HG03103 (cell line): ENCODE measurements at regions not wholly inside any gene's neighbourhood (a gene's known extent, or its start where the extent isn't known, plus 50 kb on each side); places are given as distances from the start of the nearest gene placed in this dataset.
"Not testable (repeated sequence)": the region's sequence is repeated elsewhere in the genome, so short reads cannot be mapped to it uniquely, and the experiment has no call there.

ENCODE experiments used
- ATAC-seq: cut with Tn5 transposase; IDR thresholded peaks from one replicate; pipeline ENCODE4 v1.9.1; 2021; ENCODE audit warnings: low read depth; ENCODE audit not compliant: unreplicated experiment

GRCh38 chr4:126740687-126741086, 892.1 kb upstream of the INTU start:
- no peak for ATAC-seq

GRCh38 chr4:126742048-126742447, 890.7 kb upstream of the INTU start:
- ATAC-seq, result no peak

GRCh38 chr4:126742885-126743284, 889.9 kb upstream of the INTU start:
- no peak for ATAC-seq

DNA sequence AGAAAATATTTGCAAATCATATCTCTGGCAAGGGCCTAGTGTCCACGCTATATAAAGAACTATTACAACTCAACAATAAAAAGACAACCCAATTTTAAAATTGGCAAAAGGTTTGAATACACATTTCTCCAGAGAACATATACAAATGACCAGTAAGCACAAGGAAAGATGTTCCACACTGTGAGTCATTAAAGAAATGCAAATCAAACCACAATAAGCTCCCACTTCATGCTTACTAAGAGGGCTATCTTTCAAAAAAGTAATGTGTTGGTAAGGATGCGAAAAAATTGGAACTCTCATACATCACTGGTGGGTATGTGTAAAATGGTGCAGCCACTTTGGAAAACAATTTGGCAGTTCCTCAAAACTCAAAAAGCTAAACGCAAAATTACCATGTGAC, 884.0 kb upstream of the INTU start:
- ATAC-seq, result no peak

GRCh38 chr4:126750723-126751122, 882.0 kb upstream of the INTU start:
- no peak for ATAC-seq

- ATAC-seq, result no peak
Measured at GRCh38 chr4:126752126-126752525, 880.6 kb upstream of the INTU start.

DNA sequence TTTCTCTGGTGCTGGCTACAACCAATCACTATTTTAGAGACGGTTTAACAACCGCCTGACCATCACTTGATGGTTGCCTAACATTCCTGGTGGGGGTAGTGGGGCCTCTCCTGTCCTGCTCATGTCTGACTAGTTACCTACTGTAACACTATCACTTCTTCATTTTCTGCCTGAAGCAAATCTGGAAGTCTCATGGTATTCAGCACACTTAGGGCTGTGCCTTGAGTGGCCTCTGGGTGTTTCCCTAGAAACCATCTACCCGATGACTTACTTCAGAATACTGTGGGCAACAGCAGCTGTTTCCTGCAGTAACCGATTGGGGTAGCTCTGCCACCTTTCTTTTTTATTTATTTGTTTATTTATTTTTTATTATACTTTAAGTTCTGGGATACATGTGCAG, 880.1 kb upstream of the INTU start:
- ATAC-seq, result no peak

GRCh38 chr4:126753592-126753991, 879.2 kb upstream of the INTU start:
- no peak for ATAC-seq

DNA sequence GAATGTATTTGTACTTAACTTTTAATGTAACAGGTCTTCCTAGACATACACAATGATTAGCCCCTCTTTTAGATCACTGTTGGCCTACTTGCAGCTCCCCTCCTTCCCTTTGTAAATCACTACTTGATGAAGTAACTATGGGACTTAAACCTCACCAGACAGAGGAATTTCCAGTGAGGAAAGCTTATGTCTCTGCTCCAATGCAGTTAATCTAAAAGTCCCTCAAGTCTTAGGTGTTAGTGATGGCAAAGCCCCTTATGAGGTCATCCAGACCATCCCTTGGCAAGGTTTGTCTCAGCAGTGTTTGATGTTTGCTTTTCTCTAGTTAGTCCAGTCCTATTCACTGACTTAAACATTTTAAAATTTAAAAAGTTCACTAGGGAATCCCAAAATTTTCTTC, 877.3 kb upstream of the INTU start:
- ATAC-seq, result no peak

DNA sequence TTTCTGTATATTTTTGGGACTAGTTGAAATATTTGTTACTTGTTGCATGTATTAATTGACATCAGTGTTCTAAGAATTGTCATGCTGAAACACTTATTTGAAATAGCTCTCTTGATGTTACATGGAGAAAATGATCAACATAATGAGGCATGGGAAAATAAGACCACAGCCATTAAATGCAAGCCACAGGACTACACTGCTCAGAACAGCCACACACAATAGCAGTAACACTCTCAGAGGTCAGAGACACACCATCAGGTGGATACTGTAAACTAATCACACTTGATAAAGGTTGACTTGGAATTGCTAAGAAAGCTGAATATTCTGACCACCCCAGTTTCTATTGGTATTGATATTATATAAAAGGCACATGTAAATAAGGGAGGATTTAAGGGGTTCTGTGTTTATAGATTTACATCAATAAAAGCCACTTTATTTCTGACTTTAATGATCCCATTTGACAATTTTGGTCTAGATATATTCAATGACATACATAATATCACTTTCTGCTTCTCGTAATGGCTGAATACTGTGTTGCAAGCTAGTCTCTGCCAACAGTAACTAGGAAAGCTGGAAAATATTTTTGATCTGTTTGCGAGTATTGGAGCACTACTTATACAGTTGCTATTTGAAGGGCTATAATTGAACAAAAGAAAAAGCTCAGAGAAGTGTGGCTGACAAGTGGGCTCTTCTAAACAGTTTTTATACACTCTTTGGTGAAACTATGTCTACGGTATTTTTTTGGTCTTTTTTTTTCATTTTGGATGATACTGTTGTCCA, 876.5 kb upstream of the INTU start:
- ATAC-seq, result no peak

DNA sequence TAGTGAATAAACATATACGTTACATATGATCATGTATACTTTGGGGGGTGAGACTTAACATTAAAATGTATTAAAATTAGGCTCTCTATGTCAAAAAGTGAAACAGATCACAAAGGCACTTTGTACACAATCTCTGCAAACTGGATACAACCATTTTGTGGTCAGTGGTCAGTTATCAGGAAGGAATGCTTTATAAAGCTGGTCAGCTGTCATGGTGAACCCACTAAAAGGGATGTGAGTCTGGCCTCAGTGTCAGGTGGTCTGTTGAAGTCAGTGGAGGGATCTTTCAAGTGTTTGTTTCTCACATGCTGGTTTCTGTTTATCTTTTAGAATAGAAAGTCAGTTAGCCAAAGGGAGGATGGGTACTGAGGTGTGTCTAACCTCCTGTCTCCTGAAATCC, 875.5 kb upstream of the INTU start:
- no peak for ATAC-seq

DNA sequence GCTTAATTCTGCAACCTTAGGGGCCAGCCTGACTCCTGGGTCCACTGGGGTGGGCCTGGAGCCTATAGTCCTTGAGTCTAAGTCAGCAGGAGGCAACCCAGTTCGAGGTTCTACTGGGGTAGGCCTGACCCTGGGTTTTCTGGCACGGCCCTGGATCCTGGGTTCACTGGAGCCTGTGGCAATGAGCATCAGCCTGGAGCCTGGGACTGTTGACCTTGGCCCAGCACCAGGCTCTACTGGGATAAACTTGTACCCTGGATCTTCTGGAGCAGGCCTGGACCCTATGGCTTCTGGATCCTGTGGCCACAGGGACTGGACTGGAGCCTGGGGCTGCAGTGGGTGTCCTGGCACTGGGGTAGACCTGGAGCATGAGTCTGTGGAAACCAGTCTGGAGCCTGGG, 874.3 kb upstream of the INTU start:
- no peak for ATAC-seq

DNA sequence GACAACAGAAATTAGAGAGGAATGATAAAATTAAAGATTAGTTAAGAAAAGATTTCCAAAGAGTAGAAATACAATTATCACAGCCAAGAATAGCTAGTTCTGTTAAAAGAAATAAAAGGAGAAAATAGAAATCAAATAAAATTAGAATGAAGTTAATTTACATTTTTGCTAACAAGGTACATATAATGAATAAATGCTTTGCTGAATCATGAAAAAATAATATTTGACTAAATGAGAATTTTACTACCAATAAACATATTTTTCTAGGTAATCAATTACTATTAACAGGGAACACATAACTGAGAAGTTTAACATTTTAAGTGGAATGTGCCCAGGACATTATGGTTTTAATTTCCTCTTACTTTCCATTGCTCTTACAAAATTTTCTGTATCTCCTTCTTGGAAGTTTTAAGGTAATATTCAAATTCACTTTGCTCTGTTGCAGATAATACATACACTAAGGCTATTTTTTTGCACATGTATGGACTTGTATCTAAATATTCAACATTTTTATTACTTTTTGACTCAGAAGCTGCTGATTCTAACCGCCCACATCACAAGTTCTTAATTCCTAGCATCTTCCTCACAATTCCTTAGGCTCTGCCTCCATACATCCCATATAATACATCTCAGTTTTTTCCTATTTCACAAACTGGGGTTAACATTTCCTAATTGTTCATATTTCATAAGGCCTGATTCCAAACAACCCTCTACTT, 870.7 kb upstream of the INTU start:
- ATAC-seq, result no peak

DNA sequence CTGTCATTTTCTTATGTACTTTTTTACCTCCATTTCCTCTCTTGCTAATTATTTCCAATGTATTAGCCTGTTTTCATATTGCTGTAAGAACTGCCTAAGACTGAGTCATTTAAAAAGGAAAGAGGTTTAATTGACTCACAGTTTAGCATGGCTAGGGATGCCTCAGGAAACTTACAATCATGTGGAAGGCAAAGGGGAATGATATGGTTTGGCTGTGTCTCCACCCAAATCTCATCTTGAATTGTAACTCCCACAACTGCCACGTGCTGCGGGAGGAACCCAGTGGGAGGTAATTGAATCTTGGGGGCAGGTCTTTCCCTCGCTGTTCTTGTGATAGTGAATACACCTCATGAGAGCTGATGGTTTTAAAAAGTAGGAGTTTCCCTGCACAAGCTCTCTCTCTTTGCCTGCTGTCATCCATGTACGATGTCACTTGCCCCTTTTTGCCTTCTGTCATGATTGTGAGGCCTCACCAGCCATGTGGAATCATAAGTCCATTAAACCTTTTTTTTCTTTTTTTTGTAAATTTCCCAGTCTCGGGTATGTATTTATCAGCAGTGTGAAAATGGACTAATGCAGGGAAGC, 870.0 kb upstream of the INTU start:
- no peak for ATAC-seq

- ATAC-seq, result no peak
Measured at GRCh38 chr4:126766241-126766640, 866.5 kb upstream of the INTU start.

- no peak for ATAC-seq
Measured at GRCh38 chr4:126768338-126768737, 864.4 kb upstream of the INTU start.

GRCh38 chr4:126770811-126771553, 861.8 kb upstream of the INTU start:
- not testable (repeated sequence) for ATAC-seq

DNA sequence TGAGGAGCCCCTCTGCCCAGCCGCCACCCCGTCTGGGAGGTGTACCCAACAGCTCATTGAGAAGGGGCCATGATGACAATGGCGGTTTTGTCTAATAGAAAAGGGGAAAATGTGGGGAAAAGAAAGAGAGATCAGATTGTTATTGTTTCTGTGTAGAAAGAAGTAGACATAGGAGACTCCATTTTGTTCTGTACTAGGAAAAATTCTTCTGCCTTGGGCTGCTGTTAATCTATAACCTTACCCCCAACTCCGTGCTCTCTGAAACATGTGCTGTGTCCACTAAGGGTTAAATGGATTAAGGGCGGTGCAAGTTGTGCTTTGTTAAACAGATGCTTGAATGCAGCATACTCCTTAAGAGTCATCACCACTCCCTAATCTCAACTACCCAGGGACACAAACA, 861.1 kb upstream of the INTU start:
- ATAC-seq, result not testable (repeated sequence)

DNA sequence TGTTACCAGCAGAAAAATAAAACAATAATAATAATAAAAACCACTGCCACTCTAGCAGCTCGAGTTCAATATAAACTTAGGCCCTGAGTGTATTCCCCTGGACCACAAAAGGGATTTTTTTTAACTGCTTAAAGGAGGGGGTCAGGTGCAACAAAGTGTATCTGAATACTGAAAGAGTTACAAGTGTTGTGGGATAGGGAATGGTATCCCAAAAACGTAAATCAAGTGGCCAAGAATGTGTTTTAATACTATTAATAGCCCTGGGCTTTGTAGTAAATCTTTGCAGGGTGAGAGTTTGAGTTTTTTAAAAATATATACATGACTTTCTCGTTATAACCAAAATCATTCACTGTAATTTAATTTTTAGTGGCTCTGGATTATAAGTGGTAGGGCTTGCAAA, 860.1 kb upstream of the INTU start:
- ATAC-seq, result no peak

DNA sequence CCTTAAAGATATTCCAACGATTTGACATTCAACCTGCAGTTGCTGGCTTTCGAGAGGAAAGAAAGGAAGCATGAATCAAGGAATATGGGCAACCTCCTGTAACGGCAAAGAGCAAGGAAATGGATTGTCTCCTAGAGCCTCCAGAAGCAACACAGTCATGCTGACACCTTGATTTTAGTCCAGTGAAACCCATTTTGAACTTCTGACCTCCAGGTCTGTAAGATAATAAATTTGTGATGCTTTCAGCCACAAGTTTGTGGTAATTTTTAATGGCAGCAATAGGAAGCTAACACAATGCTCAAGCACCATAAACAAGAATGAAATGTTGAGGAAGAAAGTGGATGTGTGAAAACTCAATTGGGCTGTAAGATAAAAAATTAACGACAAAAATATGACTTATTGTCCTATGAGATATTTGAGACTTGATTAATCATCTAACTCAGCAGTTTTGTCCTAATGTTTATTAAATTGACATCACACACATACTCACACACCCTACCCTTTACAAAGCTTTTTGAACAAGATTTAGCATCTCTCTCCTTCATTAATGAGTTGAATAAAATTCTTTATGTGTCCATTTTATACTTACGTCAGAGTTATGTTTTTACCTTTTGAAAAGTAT, 857.2 kb upstream of the INTU start:
- ATAC-seq, result no peak

DNA sequence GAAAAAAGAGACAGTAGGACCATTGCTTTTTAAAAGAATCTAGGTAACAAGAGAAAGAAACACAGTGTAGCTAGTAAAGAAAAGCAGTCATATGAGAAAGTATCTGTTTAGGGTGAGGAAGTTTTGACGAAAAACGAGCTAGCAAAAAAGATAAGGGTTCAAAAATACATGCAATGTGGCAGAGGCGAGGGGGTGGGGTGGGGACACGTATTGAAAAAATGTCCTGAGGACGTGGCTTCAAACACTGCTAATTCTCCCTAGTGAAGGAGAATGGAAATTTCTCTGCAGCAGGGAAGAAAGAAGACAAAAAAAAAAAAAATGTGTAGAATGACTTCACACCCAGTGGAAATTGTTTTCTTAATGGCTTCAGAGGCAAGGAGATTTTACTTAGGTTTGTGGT, 856.4 kb upstream of the INTU start:
- ATAC-seq, result no peak
